ENCODE measurements at regions not wholly inside any gene's neighbourhood (a gene's known extent, or its start where the extent isn't known, plus 50 kb on each side); places are given as distances from the start of the nearest gene placed in this dataset.

DNA sequence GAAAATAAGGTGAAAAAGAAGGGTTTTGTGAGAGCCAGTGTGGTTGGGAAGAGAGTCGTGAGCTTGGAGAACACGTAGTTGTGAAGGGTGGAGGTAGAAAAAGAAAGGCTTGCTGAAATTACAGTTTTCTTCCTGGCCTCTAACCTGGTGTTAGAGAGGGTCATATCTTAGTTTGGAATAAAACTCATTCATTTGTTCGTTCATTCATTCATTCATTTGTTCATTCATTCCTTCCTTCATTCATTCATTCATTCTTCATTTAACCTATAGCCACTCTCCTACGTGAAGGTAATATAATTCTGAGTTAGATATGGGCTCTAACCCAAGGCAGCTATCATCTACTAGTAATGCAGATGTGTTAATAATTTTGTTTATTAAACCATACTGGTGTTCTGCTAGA is 111.8 kb upstream of the ZNF521 start:
- DNase-seq (ENCODE audit: low spot score in 2 of 2) (no peak), ATAC-seq (ENCODE audit: low read depth) (no peak)
- H3K4me1 Mint-ChIP-seq: no peaks in the 10 kb centered on the region
- H3K36me3 Mint-ChIP-seq: no peaks in the 10 kb centered on the region
- no peaks in the 10 kb centered on the region for H3K9me3 Mint-ChIP-seq
- H3K27me3 Mint-ChIP-seq: peaks cover 3% of the 10 kb centered on the region
- H3K4me3 Mint-ChIP-seq: no peak overlapping the region
- no peak overlapping the region for H3K27ac Mint-ChIP-seq

DNA sequence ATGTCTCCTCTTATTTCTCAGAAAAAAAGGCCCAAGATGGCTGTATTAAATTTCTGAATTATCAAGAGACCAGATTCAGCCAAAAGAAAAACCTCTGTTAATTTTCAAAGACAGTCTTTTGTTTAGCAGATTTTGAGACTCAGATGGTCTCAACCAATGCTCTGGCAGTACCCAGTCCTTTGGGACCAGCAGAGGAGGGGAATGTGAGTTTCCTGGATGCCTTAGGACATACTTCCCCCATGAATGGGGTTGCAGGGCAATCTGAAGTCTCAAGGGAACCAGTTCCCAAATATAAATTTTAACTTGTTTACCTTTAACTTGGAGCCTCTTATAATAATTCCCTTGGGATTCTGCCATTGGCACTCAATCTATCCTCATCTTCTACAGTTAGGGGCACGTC is 107.8 kb upstream of the ZNF521 start:
- Mint-ChIP-seq H3K27ac (no peak overlapping the region), H3K9me3 (no peaks in the 10 kb centered on the region), H3K36me3 (no peaks in the 10 kb centered on the region), H3K4me1 (no peaks in the 10 kb centered on the region), H3K4me3 (no peak overlapping the region), H3K27me3 (peaks cover 6% of the 10 kb centered on the region)
- ATAC-seq (ENCODE audit: low read depth) (no peak), DNase-seq (ENCODE audit: low spot score in 2 of 2) (no peak)

DNA sequence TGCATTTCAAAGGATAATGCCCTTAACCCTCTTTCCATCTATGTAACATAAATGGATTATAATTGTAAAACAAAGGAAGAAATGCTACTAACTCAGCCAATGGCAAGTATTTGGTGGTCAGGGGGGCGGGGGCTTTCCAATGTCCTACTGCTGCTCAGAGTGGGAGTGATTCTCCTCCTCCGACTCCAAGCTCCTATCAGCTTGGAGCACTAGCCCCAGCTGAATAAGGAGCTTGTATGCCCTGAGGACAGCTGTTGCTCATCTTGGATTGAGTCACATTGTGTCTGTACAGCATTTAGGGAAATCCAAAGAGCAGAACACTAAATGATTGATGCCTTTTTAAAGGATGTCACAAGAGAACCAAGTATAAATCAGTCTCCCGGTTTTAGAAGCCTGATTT is 105.6 kb upstream of the ZNF521 start:
- no peak overlapping the region for H3K4me3 Mint-ChIP-seq
- no peaks in the 10 kb centered on the region for H3K36me3 Mint-ChIP-seq
- H3K4me1 Mint-ChIP-seq: no peaks in the 10 kb centered on the region
- peaks cover 3% of the 10 kb centered on the region for H3K27me3 Mint-ChIP-seq
- no peaks in the 10 kb centered on the region for H3K9me3 Mint-ChIP-seq
- ATAC-seq (ENCODE audit: low read depth) (no peak), DNase-seq (ENCODE audit: low spot score in 2 of 2) (no peak)
- H3K27ac Mint-ChIP-seq: no peak overlapping the region

DNA sequence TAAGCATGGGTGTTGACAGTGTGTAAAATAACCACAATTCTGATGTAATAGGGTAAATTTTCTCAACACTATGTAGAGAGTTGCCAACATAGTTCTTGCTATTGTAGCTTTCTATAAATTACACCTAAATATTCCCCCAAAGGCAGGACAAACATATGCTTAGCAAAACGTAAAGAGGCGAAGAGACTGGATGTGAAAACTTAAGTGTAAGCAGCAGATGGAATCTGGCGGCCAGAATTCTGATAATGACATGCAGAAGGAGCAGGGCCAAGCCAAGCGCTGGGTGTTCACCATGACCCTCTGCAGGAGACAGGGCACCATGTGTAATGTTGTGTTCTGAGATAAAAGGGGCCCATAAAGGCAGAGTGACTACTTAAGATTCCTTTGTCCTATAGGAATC is 105.2 kb upstream of the ZNF521 start:
- no peak for ATAC-seq (ENCODE audit: low read depth)
- DNase-seq (ENCODE audit: low spot score in 2 of 2): no peak
- no peaks in the 10 kb centered on the region for H3K36me3 Mint-ChIP-seq
- H3K27me3 Mint-ChIP-seq: peaks cover 3% of the 10 kb centered on the region
- H3K4me3 Mint-ChIP-seq: no peak overlapping the region
- H3K4me1 Mint-ChIP-seq: no peaks in the 10 kb centered on the region
- peaks cover 1% of the 10 kb centered on the region for H3K9me3 Mint-ChIP-seq
- no peak overlapping the region for H3K27ac Mint-ChIP-seq

DNA sequence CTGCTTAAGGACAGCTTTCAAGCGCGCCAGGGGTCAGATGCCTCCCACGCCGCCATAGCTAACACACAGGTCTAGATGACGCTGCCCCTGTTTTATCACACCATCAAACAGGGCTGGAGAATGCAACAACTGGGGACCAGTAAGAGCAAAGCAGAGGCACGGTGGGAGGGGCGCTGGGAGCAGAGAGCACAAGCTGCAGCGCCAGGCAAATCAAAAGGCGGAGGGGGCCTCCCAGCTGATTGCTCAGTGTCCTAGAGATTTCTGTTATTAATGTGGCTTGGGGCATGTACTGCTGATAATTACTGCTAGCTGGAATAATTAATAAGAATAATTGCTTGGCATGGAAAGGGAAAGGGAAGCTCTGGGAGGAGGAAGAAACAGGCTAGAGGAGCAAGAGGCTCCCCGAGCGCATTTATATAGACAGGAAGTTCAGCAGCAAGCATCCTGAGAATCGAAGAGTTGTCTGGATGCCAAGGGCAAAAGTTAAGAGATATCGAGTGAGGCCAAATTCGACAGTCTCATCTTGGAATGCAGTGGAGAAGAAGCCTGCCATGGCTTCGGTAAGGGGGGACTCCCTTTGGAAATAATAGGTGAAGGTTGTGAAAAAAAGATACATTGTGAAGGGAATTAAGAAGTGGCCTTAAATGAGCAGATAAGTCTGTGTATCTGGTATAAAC is 104.5 kb upstream of the ZNF521 start:
- ATAC-seq (ENCODE audit: low read depth): no peak
- no peak overlapping the region for H3K4me3 Mint-ChIP-seq
- no peaks in the 10 kb centered on the region for H3K36me3 Mint-ChIP-seq
- H3K27me3 Mint-ChIP-seq: peaks cover 3% of the 10 kb centered on the region
- no peaks in the 10 kb centered on the region for H3K4me1 Mint-ChIP-seq
- no peak overlapping the region for H3K27ac Mint-ChIP-seq
- DNase-seq (ENCODE audit: low spot score in 2 of 2): no peak
- peaks cover 6% of the 10 kb centered on the region for H3K9me3 Mint-ChIP-seq

DNA sequence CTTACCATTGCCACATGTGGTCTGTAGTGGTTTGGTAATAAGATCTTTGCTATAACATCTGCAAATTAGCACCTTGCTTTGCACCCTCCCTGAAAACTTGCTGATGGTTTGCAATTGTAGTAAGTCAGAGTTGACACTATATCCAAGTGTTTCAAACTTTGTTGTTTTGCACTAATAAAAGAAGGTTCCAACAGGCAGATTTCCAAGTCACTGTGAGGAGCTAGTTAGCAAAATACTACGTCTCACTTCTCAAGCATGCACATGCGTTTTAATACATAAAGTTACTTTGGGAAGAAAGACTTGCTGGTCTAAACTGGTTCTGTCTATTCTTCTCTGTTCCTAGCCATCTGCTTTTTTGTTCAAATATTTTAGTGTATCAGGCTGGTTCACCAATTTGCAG is 103.7 kb upstream of the ZNF521 start:
- ATAC-seq (ENCODE audit: low read depth) (no peak), DNase-seq (ENCODE audit: low spot score in 2 of 2) (no peak)
- no peaks in the 10 kb centered on the region for H3K4me1 Mint-ChIP-seq
- peaks cover 10% of the 10 kb centered on the region for H3K9me3 Mint-ChIP-seq
- H3K27ac Mint-ChIP-seq: no peak overlapping the region
- H3K4me3 Mint-ChIP-seq: no peak overlapping the region
- H3K27me3 Mint-ChIP-seq: peaks cover 3% of the 10 kb centered on the region
- no peaks in the 10 kb centered on the region for H3K36me3 Mint-ChIP-seq

DNA sequence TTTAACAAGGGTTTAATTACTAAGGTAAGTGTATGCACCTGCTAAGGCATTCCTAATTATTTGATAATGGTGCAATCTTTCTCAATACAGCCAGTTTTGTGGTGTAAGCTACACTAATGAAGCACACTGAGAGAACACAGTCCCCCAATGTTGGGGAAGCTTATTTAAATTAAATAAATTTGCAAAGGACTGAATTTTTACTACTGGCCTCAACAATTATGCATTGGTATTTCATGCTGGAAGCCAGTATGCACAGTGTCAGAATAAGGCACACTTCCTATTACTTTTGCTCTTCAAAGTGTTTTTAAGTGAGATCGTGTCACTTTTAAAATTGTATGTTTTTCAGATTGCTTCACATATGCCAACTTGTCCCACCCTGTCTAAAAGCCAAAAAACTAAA is 103.2 kb upstream of the ZNF521 start:
- Mint-ChIP-seq H3K27me3 (peaks cover 3% of the 10 kb centered on the region), H3K4me1 (no peaks in the 10 kb centered on the region), H3K9me3 (peaks cover 10% of the 10 kb centered on the region), H3K36me3 (no peaks in the 10 kb centered on the region), H3K4me3 (no peak overlapping the region), H3K27ac (no peak overlapping the region)
- no peak for ATAC-seq (ENCODE audit: low read depth)
- DNase-seq (ENCODE audit: low spot score in 2 of 2): no peak

DNA sequence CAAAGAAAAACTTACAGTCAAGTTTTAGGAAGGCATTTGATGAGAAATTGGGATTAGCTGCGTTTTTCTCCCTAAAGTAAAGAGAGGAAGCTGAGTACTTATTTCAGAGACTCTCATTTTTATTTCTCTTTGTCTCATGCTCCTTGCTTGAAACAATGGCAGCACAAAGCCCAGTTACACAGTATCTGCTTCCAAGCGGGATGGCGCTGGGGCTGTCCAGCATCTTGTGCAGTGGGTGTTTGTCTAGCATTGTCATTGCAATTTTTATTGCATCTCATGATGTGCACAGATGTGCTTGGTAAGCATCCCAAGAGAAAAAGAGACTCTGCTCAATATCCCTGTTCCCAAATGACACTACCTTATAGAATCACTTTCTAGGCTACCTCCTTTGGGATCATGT is 102.8 kb upstream of the ZNF521 start:
- ATAC-seq (ENCODE audit: low read depth): no peak
- peaks cover 3% of the 10 kb centered on the region for H3K27me3 Mint-ChIP-seq
- H3K27ac Mint-ChIP-seq: no peak overlapping the region
- peaks cover 10% of the 10 kb centered on the region for H3K9me3 Mint-ChIP-seq
- no peak for DNase-seq (ENCODE audit: low spot score in 2 of 2)
- no peak overlapping the region for H3K4me3 Mint-ChIP-seq
- H3K4me1 Mint-ChIP-seq: no peaks in the 10 kb centered on the region
- H3K36me3 Mint-ChIP-seq: no peaks in the 10 kb centered on the region

DNA sequence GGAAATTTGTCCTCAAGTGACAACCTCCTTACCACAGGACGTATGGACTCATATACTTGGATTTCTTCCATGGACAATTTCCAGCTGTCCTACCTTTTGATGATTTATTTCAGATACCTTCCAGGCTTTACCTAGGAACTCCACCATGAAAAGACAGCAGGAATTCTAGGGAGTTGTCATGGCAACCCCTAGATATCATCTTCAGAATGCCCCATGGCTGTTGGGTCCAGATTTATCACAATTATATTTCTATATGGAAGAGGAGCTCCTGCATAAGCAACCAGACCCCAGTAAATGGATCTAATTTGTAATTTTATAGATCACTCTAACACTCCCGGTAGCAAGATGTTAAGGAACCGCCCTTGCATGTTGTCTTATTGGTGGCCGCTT is 102.3 kb upstream of the ZNF521 start:
- H3K36me3 Mint-ChIP-seq: no peaks in the 10 kb centered on the region
- peaks cover 10% of the 10 kb centered on the region for H3K9me3 Mint-ChIP-seq
- no peak for ATAC-seq (ENCODE audit: low read depth)
- no peak for DNase-seq (ENCODE audit: low spot score in 2 of 2)
- no peaks in the 10 kb centered on the region for H3K4me1 Mint-ChIP-seq
- peaks cover 3% of the 10 kb centered on the region for H3K27me3 Mint-ChIP-seq
- no peak overlapping the region for H3K4me3 Mint-ChIP-seq
- no peak overlapping the region for H3K27ac Mint-ChIP-seq

DNA sequence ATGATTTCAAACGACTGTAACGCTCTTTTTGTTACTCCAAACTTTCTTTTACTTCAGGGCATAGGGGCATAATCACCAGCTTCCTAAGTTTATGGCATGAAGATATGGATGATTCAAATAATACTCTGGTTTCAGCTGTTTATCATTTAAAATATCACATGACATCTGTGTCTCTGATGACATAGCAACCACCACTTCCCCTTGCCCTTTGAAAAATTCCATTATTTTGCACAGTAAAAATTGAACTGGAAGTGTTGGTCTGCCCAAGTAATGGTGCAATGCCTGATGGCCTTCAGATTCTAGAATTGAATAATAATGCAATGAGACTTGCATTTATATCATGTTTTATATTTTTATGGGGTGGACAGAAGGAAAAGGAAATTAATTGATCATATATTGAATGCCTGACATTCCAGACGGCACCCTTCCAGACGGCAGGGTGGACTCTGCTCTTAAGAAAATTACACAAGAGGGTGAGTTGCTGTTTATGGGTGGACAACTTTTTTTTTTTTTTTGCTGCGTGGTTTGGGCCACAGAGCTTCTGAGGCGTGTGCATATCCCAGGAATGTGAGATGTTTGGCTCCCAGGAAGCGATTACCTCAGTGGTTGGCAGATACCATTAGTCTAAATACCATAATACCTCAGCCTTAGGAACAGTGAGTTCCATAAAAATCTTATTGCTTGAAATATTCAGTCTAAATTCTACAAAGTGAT is 101.7 kb upstream of the ZNF521 start:
- Mint-ChIP-seq H3K27ac (no peak overlapping the region), H3K36me3 (no peaks in the 10 kb centered on the region), H3K4me1 (no peaks in the 10 kb centered on the region), H3K4me3 (no peak overlapping the region), H3K27me3 (peaks cover 3% of the 10 kb centered on the region), H3K9me3 (peaks cover 10% of the 10 kb centered on the region)
- no peak for DNase-seq (ENCODE audit: low spot score in 2 of 2)
- ATAC-seq (ENCODE audit: low read depth): no peak

DNA sequence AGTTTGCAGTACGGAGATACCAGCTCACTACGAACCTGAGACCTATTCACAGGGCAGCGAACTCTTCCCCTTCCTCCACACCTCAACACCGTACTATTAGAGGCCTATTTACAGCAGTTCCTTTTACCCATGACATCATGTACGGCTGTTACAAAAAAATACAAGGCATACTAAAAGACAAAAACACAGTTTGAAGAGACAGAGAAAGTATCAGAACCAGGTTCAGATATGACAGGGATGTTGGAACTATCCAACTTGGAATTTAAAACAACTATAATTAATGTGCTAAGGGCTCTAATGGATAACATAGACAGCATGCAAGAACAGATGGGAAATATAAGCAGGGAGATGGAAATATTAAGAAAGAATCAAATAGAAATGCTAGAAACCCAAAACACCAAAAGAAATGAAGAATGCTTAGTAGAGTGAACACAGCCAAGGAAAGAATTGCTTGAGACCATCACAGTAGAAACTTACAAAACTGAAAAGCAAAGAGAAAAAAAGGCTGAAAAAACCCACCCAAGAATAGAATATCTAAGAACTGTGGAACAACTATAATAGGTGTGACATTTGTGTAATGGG is 99.2 kb upstream of the ZNF521 start:
- Mint-ChIP-seq H3K4me3 (no peak overlapping the region), H3K27ac (no peak overlapping the region), H3K36me3 (no peaks in the 10 kb centered on the region), H3K27me3 (no peaks in the 10 kb centered on the region), H3K4me1 (no peaks in the 10 kb centered on the region), H3K9me3 (peaks cover 10% of the 10 kb centered on the region)
- DNase-seq (ENCODE audit: low spot score in 2 of 2) (no peak), ATAC-seq (ENCODE audit: low read depth) (no peak)

DNA sequence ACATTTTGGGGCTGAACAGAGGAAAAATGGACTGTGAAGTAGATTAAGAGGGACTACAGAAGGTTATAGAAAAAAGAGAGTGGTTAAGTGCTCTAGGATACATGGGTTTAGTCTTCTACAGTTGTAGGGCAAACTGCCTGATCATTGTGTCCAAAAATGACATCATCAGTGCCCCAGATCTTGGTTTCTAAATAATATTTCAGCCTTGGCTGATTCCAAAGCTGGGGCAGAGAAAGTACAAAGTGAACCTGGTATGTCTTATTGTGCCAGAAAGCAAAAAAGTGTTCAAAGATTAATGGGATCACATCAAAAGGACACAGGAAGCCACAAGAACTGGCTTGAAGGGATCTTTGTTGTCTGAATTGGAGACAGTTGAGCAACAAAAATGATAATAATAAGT is 97.1 kb upstream of the ZNF521 start:
- no peak for ATAC-seq (ENCODE audit: low read depth)
- Mint-ChIP-seq H3K36me3 (no peaks in the 10 kb centered on the region), H3K9me3 (peaks cover 10% of the 10 kb centered on the region), H3K4me3 (no peak overlapping the region), H3K4me1 (no peaks in the 10 kb centered on the region), H3K27ac (no peak overlapping the region), H3K27me3 (no peaks in the 10 kb centered on the region)
- no peak for DNase-seq (ENCODE audit: low spot score in 2 of 2)

DNA sequence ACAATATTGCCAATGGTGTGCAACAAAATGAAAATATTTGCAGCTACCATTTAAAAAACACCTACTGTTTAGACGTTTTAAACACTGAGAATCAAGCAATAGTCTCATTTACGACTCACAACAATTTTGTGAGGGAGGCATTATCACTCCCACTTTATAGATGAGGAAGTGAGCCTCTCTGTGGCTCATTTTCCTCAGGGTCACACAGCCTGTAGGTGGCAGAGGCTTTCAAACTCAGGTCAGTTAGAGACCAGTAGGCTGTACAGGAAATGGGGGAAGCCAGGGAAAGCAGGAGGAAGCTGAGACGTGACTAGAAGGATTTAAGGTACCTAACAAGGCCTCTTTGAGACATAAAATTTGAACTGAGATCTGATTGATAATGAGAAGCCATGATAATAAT is 95.0 kb upstream of the ZNF521 start:
- Mint-ChIP-seq H3K27me3 (no peaks in the 10 kb centered on the region), H3K36me3 (no peaks in the 10 kb centered on the region), H3K4me1 (no peaks in the 10 kb centered on the region), H3K27ac (no peak overlapping the region), H3K4me3 (no peak overlapping the region), H3K9me3 (peaks cover 9% of the 10 kb centered on the region)
- ATAC-seq (ENCODE audit: low read depth) (no peak), DNase-seq (ENCODE audit: low spot score in 2 of 2) (no peak)

DNA sequence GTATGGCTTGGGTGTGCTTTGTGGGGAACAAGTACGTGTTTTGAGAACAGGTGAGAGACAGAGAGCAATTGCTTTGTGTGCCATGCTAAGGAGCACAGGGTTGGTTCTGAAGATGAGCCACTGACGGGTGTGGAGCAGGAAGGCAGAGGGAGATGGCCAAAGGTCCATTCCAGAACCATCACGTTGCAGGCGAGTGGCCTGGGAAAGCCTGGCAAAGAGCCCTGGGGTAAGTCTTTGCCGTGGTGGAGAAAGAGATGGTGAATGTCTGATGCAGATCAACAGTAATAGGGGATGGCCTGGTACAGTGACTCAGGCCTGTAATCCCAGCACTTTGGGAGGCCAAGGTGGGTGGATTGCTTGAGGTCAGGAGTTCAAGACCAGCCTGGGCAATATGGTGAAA is 93.5 kb upstream of the ZNF521 start:
- Mint-ChIP-seq H3K27me3 (no peaks in the 10 kb centered on the region), H3K36me3 (no peaks in the 10 kb centered on the region), H3K27ac (no peak overlapping the region), H3K4me3 (no peak overlapping the region), H3K9me3 (no peaks in the 10 kb centered on the region), H3K4me1 (no peaks in the 10 kb centered on the region)
- no peak for ATAC-seq (ENCODE audit: low read depth)
- DNase-seq (ENCODE audit: low spot score in 2 of 2): no peak

DNA sequence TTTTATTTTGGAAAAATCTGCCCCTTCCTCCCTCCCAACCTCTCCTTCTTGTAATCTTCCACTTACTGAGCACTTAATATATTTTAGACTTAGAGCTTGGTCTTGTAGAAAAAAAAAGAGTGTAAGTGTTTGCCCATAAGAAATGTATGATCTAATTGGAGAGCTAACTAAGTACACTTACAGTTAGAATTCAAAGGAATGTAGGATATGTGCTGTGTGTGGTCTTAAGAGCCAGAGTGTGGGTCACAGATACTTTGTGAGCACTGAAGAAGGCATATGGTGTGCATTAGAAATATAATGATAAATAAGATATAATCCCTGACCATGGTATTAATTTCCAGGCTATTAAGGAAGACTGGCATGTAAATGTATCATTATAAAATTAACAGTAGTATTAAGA is 91.8 kb upstream of the ZNF521 start:
- no peaks in the 10 kb centered on the region for H3K9me3 Mint-ChIP-seq
- DNase-seq (ENCODE audit: low spot score in 2 of 2) (no peak), ATAC-seq (ENCODE audit: low read depth) (no peak)
- no peak overlapping the region for H3K27ac Mint-ChIP-seq
- no peaks in the 10 kb centered on the region for H3K4me1 Mint-ChIP-seq
- no peak overlapping the region for H3K4me3 Mint-ChIP-seq
- no peaks in the 10 kb centered on the region for H3K27me3 Mint-ChIP-seq
- H3K36me3 Mint-ChIP-seq: no peaks in the 10 kb centered on the region

Measured in memory B cell (primary cell).